ENCODE measurements at regions not wholly inside any gene's neighbourhood (a gene's known extent, or its start where the extent isn't known, plus 50 kb on each side); places are given as distances from the start of the nearest gene placed in this dataset.

GRCh38 chr5:155878991-155879575 is 447.9 kb upstream of the SGCD start:
- DNase-seq, result no peak

- no peak for DNase-seq
These were observed 442.9 kb upstream of the SGCD start for GRCh38 chr5:155884041-155884440.

GRCh38 chr5:155885199-155885598 is 441.8 kb upstream of the SGCD start:
- DNase-seq, result no peak

GRCh38 chr5:155886311-155887031 is 440.5 kb upstream of the SGCD start:
- DNase-seq, result no peak

- DNase-seq, result no peak
These were observed 431.5 kb upstream of the SGCD start for GRCh38 chr5:155895484-155895883.

- no peak for DNase-seq
These were observed 429.2 kb upstream of the SGCD start for GRCh38 chr5:155897761-155898160.

GRCh38 chr5:155898284-155898683 is 428.7 kb upstream of the SGCD start:
- no peak for DNase-seq

DNA sequence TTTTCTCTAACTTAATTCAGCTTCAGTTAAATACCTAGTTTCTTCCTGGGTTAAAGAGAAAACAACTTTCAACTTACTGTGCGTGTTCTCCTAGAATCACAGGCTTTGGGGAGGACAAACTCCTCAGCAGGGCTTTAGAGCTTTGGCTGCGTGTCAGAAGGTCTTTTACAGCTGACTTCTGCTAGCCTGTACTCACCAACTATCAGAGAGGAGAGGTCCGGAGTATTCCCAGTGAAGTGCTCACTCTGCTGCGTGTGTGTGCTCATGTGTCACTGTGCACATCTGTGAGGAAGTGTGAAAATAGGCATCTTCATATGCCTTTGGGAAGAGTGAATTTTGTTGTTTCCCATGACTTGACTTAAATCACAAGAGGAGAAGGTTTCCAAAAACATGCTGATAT is 423.2 kb upstream of the SGCD start:
- no peak for DNase-seq

- no peak for DNase-seq
These were observed 421.6 kb upstream of the SGCD start for GRCh38 chr5:155905364-155905763.

GRCh38 chr5:155906046-155906445 is 420.9 kb upstream of the SGCD start:
- DNase-seq, result no peak

- DNase-seq, result no peak
These were observed 418.4 kb upstream of the SGCD start for GRCh38 chr5:155908543-155908942.

GRCh38 chr5:155912291-155912690 is 414.7 kb upstream of the SGCD start:
- DNase-seq, result peak; percentile 49

DNA sequence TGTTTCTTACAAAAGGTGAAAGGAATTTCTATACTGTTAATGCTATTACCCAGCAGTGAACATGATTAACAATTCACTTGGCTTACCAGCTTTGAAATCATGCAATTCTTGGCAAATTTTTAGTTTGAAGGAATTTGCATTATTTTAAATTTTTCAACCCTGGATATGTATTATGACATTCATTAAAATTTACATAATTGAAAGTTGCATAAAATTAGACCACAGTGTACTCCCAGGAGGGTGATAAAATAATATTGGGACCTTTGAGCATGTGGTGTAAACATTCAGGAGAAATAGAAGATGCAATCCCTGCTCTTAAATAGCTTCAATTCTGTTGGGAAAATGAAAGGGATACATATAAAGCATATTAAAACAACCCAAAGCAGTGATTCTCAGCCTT is 412.2 kb upstream of the SGCD start:
- no peak for DNase-seq

GRCh38 chr5:155915601-155916000 is 411.4 kb upstream of the SGCD start:
- no peak for DNase-seq

DNA sequence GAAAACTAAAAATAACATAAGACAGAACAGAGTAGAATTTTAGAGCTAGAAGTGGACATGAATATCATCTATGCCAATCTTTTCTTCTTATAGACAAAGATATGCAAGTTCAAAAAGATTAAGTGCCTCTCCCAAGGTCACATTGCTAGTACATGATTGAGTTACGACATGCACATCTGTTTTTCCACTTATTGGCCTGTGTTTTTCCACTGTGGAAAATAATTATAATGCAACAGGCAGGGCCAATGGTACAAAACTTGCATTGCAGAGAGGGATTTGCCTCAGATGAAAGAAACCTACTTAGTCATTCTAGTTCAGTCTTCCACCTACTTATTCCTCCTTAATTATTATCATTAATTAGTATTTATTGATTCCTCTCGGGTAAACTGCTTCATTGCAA is 407.8 kb upstream of the SGCD start:
- DNase-seq, result no peak

- no peak for DNase-seq
These were observed 407.2 kb upstream of the SGCD start for GRCh38 chr5:155919725-155920124.

DNA sequence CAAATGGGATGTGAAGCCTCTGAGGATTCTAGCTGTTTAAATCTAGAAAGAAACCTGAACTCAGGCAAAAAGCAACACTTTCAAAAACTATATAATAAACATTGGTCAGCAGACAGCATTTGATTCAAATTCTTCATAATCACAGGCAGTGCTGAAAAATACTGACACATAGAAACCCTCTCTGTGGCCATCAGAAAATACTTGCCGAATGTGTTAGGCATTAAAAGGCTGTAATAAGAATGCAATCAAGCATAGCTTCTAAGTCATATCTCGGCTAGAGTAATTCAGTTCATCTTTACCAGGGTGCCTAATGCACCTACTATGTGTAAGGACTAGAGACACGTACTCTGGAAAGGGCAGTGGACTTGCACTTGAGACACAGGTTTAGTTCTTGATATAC is 405.3 kb upstream of the SGCD start:
- DNase-seq, result no peak

DNA sequence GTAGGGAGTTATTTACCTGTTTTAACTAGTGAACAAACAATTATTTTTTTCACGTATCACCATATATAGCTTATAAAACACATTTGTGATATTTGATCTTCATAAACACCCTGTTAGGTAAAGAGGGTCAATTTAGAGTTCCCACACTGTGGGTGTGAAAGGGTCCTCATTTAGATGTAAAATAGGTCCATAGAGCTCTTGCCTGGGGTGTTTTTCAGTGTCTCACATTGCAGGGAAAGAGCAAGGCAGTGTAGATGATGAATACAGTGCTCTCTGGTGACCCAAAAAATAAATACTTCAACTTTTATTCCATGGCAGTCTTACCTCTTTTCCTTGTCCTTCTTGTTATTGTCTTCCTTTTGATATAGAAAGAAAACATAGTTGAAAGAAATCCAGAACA is 403.2 kb upstream of the SGCD start:
- no peak for DNase-seq

GRCh38 chr5:155926031-155926430 is 400.9 kb upstream of the SGCD start:
- DNase-seq, result no peak

DNA sequence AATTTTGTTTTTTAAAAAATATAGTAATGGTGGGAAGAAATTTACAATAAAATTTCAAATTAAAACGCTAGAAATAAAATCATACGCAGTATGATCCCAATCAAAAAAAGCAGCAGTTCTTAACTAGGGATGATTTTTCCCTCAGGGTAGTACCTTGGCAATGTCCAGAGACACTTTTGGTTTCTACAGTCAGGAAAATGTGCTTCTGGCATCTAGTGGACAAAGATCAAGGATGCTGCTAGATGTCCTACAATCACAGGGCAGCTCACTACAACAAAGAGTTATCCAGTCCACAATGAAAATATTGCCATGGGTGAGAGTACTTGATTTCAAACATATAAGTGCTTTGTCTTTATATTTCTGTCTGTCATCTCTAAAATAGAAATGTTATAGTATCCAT is 400.2 kb upstream of the SGCD start:
- DNase-seq, result no peak

- no peak for DNase-seq
These were observed 397.9 kb upstream of the SGCD start for GRCh38 chr5:155929112-155929511.

- no peak for DNase-seq
These were observed 392.0 kb upstream of the SGCD start for GRCh38 chr5:155934964-155935363.

DNA sequence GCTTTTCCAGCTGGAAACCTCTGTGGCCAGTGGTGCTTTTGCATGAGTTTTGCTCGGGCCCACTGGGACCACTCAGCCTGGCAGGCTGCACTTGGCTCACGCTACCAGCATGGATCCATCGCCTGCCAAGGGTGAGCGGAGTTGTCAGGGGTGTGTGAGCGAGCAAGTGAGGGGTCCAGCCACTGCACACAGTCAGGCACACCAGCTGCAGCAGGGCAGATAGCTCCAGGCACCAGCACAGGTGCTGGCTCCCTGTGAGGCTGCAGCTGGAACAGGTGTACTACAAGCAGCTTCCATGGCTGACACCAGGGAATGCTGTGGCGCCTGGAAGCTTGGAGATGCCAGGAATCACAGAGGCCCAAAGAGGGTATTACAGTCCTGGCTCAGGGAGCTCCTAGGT is 391.2 kb upstream of the SGCD start:
- DNase-seq, result no peak

- no peak for DNase-seq
These were observed 390.2 kb upstream of the SGCD start for GRCh38 chr5:155936520-155937406.
